HL-60 (cell line): ENCODE measurements at regions not wholly inside any gene's neighbourhood (a gene's known extent, or its start where the extent isn't known, plus 50 kb on each side); places are given as distances from the start of the nearest gene placed in this dataset.

ENCODE experiments used
- DNase-seq, 2 experiments: peaks; one replicate each; pipeline ENCODE4 v3.0.0-alpha.2; 2010 to 2020; ENCODE audit warnings: low read depth in 1 of 2, low spot score in 1 of 2
- H3K27ac ChIP-seq: fragments of 250-450 bp; sonication (Bioruptor Pico); replicated peaks from 2 replicates; pipeline ENCODE4 v1.5.1; 2020; ENCODE audit warnings: mild to moderate bottlenecking, moderate library complexity
- H3K27me3 ChIP-seq: fragments of 250-450 bp; sonication (Bioruptor Pico); 2 replicates; pipeline ENCODE4 v1.5.1; 2021; ENCODE audit warnings: mild to moderate bottlenecking, moderate library complexity; ENCODE audit not compliant: insufficient read depth, poor library complexity, severe bottlenecking
- H3K4me3 ChIP-seq: replicated peaks from 2 replicates; pipeline ENCODE4 v1.5.1; 2011; ENCODE audit warnings: mild to moderate bottlenecking, control low read depth, low read length; ENCODE audit not compliant: insufficient read depth
- GABPA ChIP-seq: IDR thresholded peaks from 2 replicates; pipeline ENCODE4 v1.6.1; 2012; ENCODE audit warnings: low read depth
- POLR2AphosphoS5 ChIP-seq: IDR thresholded peaks from 2 replicates; pipeline ENCODE4 v1.6.1; 2012; ENCODE audit warnings: low read depth
- SPI1 ChIP-seq: IDR thresholded peaks from 2 replicates; pipeline ENCODE4 v1.6.1; 2012; ENCODE audit warnings: low read depth, mild to moderate bottlenecking, borderline replicate concordance
- TF ChIP-seq, protein P1 (sequence below): IDR thresholded peaks from 2 replicates; pipeline ENCODE4 v1.6.1; 2012; ENCODE audit warnings: low read depth; ENCODE audit not compliant: insufficient replicate concordance
- TF ChIP-seq, protein P2 (sequence below): IDR thresholded peaks from one replicate; pipeline ENCODE4 v1.5.1; 2011; ENCODE audit warnings: low read length, control low read depth, inconsistent platforms; ENCODE audit not compliant: insufficient read depth

DNA sequence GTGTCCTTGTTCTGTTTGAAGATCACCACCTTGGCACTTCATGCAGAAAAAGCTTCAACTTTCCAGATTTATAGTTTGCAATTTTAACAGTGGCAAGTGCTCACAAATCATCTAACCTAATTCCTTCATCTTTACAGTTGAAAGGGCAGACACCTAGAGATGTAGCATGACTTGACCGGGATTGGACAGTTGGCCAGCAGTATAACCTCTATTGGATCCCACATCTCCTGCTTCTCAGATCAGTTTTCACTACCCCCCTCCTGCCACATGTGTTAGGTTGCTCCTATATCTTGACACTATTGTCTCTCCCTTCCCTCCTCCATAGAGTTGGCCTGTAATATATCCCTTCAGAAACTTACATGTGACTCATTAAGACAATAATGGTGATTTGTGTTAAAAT is 206.0 kb upstream of the SEMA6D start:
- H3K27ac ChIP-seq = no peak overlapping the region
- no peak overlapping the region for H3K4me3 ChIP-seq
- no peaks in the 10 kb centered on the region for H3K27me3 ChIP-seq
- TF ChIP-seq POLR2AphosphoS5 (no peak), GABPA (no peak), SPI1 (no peak)
- TF ChIP-seq, protein P1, sequence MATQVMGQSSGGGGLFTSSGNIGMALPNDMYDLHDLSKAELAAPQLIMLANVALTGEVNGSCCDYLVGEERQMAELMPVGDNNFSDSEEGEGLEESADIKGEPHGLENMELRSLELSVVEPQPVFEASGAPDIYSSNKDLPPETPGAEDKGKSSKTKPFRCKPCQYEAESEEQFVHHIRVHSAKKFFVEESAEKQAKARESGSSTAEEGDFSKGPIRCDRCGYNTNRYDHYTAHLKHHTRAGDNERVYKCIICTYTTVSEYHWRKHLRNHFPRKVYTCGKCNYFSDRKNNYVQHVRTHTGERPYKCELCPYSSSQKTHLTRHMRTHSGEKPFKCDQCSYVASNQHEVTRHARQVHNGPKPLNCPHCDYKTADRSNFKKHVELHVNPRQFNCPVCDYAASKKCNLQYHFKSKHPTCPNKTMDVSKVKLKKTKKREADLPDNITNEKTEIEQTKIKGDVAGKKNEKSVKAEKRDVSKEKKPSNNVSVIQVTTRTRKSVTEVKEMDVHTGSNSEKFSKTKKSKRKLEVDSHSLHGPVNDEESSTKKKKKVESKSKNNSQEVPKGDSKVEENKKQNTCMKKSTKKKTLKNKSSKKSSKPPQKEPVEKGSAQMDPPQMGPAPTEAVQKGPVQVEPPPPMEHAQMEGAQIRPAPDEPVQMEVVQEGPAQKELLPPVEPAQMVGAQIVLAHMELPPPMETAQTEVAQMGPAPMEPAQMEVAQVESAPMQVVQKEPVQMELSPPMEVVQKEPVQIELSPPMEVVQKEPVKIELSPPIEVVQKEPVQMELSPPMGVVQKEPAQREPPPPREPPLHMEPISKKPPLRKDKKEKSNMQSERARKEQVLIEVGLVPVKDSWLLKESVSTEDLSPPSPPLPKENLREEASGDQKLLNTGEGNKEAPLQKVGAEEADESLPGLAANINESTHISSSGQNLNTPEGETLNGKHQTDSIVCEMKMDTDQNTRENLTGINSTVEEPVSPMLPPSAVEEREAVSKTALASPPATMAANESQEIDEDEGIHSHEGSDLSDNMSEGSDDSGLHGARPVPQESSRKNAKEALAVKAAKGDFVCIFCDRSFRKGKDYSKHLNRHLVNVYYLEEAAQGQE = no peak
- TF ChIP-seq, protein P2, sequence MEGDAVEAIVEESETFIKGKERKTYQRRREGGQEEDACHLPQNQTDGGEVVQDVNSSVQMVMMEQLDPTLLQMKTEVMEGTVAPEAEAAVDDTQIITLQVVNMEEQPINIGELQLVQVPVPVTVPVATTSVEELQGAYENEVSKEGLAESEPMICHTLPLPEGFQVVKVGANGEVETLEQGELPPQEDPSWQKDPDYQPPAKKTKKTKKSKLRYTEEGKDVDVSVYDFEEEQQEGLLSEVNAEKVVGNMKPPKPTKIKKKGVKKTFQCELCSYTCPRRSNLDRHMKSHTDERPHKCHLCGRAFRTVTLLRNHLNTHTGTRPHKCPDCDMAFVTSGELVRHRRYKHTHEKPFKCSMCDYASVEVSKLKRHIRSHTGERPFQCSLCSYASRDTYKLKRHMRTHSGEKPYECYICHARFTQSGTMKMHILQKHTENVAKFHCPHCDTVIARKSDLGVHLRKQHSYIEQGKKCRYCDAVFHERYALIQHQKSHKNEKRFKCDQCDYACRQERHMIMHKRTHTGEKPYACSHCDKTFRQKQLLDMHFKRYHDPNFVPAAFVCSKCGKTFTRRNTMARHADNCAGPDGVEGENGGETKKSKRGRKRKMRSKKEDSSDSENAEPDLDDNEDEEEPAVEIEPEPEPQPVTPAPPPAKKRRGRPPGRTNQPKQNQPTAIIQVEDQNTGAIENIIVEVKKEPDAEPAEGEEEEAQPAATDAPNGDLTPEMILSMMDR = no peak
- DNase-seq = no peak

DNA sequence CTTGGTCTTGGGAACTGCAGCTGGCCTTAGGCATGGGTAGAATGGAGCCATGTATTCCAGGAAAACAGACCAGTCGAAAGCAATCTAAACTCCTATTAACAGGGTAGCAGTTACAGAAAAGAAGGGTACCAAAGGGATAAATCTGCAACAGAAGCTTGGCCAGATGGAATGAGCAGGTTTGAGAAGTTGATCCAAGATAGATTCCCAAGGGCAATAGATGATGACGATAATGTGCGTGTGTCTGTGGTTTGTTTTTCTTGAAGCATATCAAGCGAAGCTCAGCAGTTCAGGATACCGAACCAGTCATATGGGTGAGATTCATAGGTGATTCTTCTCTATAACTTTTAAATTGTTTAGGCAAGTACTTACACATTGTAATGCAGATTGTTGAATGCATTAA is 203.8 kb upstream of the SEMA6D start:
- no peak for DNase-seq
- Histone ChIP-seq H3K27ac (no peak overlapping the region), H3K4me3 (no peak overlapping the region), H3K27me3 (no peaks in the 10 kb centered on the region)
- TF ChIP-seq, protein P2 = no peak
- TF ChIP-seq GABPA (no peak), SPI1 (no peak), POLR2AphosphoS5 (no peak)
- TF ChIP-seq, protein P1 = no peak

DNA sequence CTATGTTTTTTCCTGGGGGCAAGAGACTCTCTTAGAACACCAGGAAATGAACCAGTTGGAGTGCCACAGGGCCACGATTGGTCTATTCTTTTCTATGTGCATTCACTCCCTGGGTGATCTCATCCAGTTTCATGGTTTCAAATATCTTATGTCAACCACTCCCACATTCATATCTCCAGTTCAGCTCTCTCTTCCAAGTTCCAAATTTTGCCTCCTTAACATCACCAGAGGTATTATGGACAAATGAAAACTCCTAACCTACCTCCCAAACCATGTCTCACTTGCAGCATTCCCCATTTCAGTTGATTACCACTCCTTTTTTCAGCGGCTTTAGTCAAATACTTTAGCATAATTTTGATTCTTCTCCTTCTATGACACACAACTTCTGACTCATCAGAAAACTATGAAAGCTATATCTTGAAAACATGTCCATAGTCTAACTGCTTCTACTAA is 203.1 kb upstream of the SEMA6D start:
- Histone ChIP-seq H3K4me3 (no peak overlapping the region), H3K27me3 (no peaks in the 10 kb centered on the region), H3K27ac (no peak overlapping the region)
- no peak for DNase-seq
- TF ChIP-seq SPI1 (no peak), POLR2AphosphoS5 (no peak), GABPA (no peak)
- TF ChIP-seq, protein P1 = no peak
- TF ChIP-seq, protein P2 = no peak
